ENCODE measurements at regions not wholly inside any gene's neighbourhood (a gene's known extent, or its start where the extent isn't known, plus 50 kb on each side); places are given as distances from the start of the nearest gene placed in this dataset.

DNA sequence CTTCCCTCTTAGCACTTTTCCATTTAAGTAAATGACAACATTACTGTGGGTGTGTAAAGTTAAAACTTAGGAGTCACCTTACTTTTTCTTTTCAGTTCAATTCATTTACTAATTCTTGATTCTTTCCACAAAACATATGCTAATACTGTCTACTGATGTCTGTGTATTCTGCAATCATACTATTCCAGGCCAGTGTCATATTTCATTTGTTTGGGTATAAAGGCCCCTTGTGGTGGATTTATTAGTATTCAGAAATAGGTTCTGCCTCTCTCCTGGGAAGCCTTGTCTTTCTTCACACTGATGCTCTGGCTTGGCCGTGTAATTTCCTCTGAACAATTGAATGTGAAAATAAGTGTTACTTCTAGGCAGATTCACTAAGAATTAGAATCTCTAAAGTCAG is 621.9 kb upstream of the SPRY2 start:
- peak; percentile 28 for DNase-seq (ENCODE audit: low read depth)
- TF ChIP-seq CTCF (conservative IDR thresholded peaks at IDR 0.05; ENCODE audit: control insufficient read depth, insufficient read depth, low read depth, low read length) = peak; percentile 8
- no peak overlapping the region for H3K4me3 ChIP-seq (ENCODE audit: control insufficient read depth, low read depth, low read length)

- no peak overlapping the region for H3K4me3 ChIP-seq (ENCODE audit: control insufficient read depth, low read depth, low read length)
- no peak for DNase-seq (ENCODE audit: low read depth)
- TF ChIP-seq CTCF (conservative IDR thresholded peaks at IDR 0.05; ENCODE audit: control insufficient read depth, insufficient read depth, low read depth, low read length) = no peak
Measured at GRCh38 chr13:80962173-80962572, 621.2 kb upstream of the SPRY2 start.

GRCh38 chr13:80957019-80957655 is 616.2 kb upstream of the SPRY2 start:
- no peak overlapping the region for H3K4me3 ChIP-seq (ENCODE audit: control insufficient read depth, low read depth, low read length)
- TF ChIP-seq CTCF (conservative IDR thresholded peaks at IDR 0.05; ENCODE audit: control insufficient read depth, insufficient read depth, low read depth, low read length) = no peak
- DNase-seq (ENCODE audit: low read depth) = no peak

DNA sequence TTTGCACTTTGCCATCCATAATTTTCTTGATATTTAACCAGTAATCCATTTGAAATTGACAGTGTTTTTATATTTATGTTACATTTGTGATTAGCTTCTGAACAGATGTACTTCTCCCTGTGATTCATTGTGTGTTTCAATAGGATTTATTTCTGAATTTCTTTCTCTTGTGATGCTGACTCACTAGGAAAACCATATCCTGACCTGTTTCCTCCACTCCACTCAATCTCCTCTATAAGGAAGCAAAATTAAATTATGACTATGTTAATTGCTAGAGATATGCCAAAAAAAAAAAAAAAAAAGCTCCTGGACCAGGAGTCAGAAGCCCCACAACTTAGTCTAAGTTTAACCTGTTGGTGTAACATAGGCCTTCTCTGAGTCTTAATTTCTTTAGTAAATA is 614.6 kb upstream of the SPRY2 start:
- peak; percentile 45 for DNase-seq (ENCODE audit: low read depth)
- TF ChIP-seq CTCF (conservative IDR thresholded peaks at IDR 0.05; ENCODE audit: control insufficient read depth, insufficient read depth, low read depth, low read length) = no peak
- no peak overlapping the region for H3K4me3 ChIP-seq (ENCODE audit: control insufficient read depth, low read depth, low read length)

DNA sequence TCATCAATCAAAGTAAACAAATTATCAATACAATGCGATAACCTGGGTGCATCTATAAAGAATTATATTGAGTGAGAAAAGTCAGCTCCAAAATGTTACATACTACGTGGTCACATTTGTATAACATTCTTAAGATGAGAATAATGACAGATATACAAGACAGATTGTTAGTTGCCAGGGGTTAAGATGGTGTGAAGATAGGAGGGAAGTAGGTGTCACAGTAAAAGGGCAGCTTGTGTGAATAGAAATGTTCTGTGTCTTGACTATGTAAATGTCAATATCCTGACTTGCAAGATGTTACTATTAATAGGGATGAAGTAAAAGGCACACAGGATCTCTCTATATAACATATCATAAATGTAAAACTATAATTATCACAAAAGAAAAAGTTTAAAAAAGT is 611.2 kb upstream of the SPRY2 start:
- H3K4me3 ChIP-seq (ENCODE audit: control insufficient read depth, low read depth, low read length) = no peak overlapping the region
- no peak for TF ChIP-seq CTCF (conservative IDR thresholded peaks at IDR 0.05; ENCODE audit: control insufficient read depth, insufficient read depth, low read depth, low read length)
- no peak for DNase-seq (ENCODE audit: low read depth)

GRCh38 chr13:80946008-80946802 is 605.3 kb upstream of the SPRY2 start:
- H3K4me3 ChIP-seq (ENCODE audit: control insufficient read depth, low read depth, low read length) = no peak overlapping the region
- TF ChIP-seq CTCF (conservative IDR thresholded peaks at IDR 0.05; ENCODE audit: control insufficient read depth, insufficient read depth, low read depth, low read length) = no peak
- no peak for DNase-seq (ENCODE audit: low read depth)

Data from fibroblast of mammary gland (primary cell).